ENCODE measurements at regions not wholly inside any gene's neighbourhood (a gene's known extent, or its start where the extent isn't known, plus 50 kb on each side); places are given as distances from the start of the nearest gene placed in this dataset.

DNA sequence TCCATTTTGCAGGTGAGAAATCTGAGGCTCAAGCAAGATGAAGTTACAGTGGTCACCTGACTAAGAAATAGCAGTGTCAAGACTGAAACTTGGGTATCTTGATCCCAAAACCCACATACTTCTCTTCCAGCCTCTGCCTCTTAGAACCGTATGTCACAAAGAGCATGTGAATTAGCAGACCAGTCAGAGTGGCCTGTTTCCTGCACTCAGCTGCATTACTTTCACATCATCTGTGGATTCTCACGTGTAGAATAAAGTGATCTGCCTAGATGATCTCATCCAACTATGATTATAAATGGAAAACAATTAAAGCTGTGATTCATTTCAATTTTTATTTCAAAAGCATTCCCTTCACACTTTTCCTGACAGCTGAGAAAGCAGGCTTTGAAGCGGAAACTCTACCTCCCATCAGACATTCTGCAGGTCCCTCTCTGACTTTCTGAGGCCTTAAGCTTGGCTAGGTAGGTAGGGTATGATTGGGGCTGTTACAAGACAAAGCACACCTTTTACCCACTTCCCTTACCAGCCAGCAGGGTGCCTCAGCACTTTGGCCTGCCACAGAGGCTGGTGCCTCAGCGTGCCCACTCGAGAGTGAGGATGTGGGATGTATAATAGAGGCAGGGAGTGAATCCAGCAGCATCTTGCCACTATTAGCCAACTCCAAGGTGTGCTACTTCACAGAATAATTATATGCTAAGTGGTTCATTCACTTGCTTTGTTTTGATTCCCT lies 70.2 kb upstream of the PDE1C start:
- Histone ChIP-seq H3K9me2 (replicated peaks; ENCODE audit: control insufficient read depth, low read length) (no peaks in the 10 kb centered on the region), H3K79me2 (ENCODE audit: control insufficient read depth, low read length) (no peaks in the 10 kb centered on the region), H3K36me3 (ENCODE audit: control insufficient read depth, low read length) (no peaks in the 10 kb centered on the region), H3K4me3 (ENCODE audit: low read length) (no peak overlapping the region), H3F3A (ENCODE audit: control insufficient read depth, insufficient read depth) (no peaks in the 10 kb centered on the region), H3K4me1 (ENCODE audit: control insufficient read depth, low read length) (no peaks in the 10 kb centered on the region), H3K27me3 (ENCODE audit: control insufficient read depth, low read length) (no peaks in the 10 kb centered on the region), H3K27ac (ENCODE audit: low read depth, low read length) (no peak overlapping the region), H3K4me2 (ENCODE audit: low read length) (no peak overlapping the region), H4K20me1 (ENCODE audit: control insufficient read depth, insufficient read depth, low read depth, low read length) (no peaks in the 10 kb centered on the region), H3K9me3 (ENCODE audit: control insufficient read depth, insufficient read depth, low read length) (no peaks in the 10 kb centered on the region)
- peak; percentile 12 for TF ChIP-seq CTCF (IDR thresholded peaks at IDR 0.05; ENCODE audit: low read depth, low read length, poor library complexity, severe bottlenecking)
- TF ChIP-seq EZH2phosphoT487 (IDR thresholded peaks at IDR 0.05; ENCODE audit: borderline replicate concordance, low read length) = no peak

DNA sequence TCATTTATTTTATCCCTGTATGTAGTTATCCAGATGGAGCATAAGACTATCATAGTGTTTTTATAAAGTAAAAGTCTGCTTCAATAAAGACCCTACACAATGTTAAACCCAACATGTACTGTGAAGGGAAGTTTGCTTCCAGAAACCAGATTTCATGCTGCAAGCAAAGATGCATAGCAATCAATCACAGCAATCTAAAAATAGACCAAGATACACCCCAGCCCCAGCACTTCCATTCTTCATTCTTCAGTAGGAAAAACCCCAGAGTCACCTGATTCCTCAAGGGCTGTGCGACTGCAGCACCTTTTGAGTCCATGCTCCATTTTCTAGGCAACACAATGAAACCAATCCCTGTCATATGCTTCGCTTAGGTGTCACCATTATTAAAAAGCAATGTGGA lies 66.9 kb upstream of the PDE1C start:
- no peak overlapping the region for H3K4me3 ChIP-seq (ENCODE audit: low read length)
- H3K27me3 ChIP-seq (ENCODE audit: control insufficient read depth, low read length) = no peaks in the 10 kb centered on the region
- no peaks in the 10 kb centered on the region for H3K4me1 ChIP-seq (ENCODE audit: control insufficient read depth, low read length)
- H3K4me2 ChIP-seq (ENCODE audit: low read length) = no peak overlapping the region
- TF ChIP-seq EZH2phosphoT487 (IDR thresholded peaks at IDR 0.05; ENCODE audit: borderline replicate concordance, low read length) (no peak), CTCF (IDR thresholded peaks at IDR 0.05; ENCODE audit: low read depth, low read length, poor library complexity, severe bottlenecking) (no peak)
- no peaks in the 10 kb centered on the region for H3K9me2 ChIP-seq (replicated peaks; ENCODE audit: control insufficient read depth, low read length)
- no peaks in the 10 kb centered on the region for H3K9me3 ChIP-seq (ENCODE audit: control insufficient read depth, insufficient read depth, low read length)
- H3K79me2 ChIP-seq (ENCODE audit: control insufficient read depth, low read length) = no peaks in the 10 kb centered on the region
- H4K20me1 ChIP-seq (ENCODE audit: control insufficient read depth, insufficient read depth, low read depth, low read length) = no peaks in the 10 kb centered on the region
- H3K36me3 ChIP-seq (ENCODE audit: control insufficient read depth, low read length) = no peaks in the 10 kb centered on the region
- H3F3A ChIP-seq (ENCODE audit: control insufficient read depth, insufficient read depth) = no peaks in the 10 kb centered on the region
- H3K27ac ChIP-seq (ENCODE audit: low read depth, low read length) = no peak overlapping the region

DNA sequence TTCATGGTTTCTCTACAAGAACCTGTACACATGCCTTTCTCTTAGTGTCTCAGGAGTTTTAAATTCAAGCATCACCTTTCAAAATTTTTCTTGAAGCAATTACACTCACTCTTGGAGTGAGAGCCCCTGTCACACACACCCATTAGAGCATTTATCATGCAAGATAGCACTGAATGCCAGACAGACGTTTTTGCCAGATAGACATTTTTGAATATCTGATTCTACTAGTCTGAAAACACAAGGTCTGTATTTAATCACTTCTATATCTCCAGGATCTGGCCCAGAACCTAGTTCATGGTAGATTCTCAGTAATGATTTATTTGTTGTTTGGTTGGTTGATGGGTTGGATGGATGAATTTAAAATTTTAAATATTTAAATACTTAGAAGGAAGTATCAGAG lies 60.9 kb upstream of the PDE1C start:
- no peaks in the 10 kb centered on the region for H3K4me1 ChIP-seq (ENCODE audit: control insufficient read depth, low read length)
- H3K4me2 ChIP-seq (ENCODE audit: low read length) = no peak overlapping the region
- H3K27ac ChIP-seq (ENCODE audit: low read depth, low read length) = no peak overlapping the region
- H3K9me3 ChIP-seq (ENCODE audit: control insufficient read depth, insufficient read depth, low read length) = no peaks in the 10 kb centered on the region
- H3K4me3 ChIP-seq (ENCODE audit: low read length) = no peak overlapping the region
- H3K9me2 ChIP-seq (replicated peaks; ENCODE audit: control insufficient read depth, low read length) = no peaks in the 10 kb centered on the region
- no peaks in the 10 kb centered on the region for H3K27me3 ChIP-seq (ENCODE audit: control insufficient read depth, low read length)
- TF ChIP-seq CTCF (IDR thresholded peaks at IDR 0.05; ENCODE audit: low read depth, low read length, poor library complexity, severe bottlenecking) (no peak), EZH2phosphoT487 (IDR thresholded peaks at IDR 0.05; ENCODE audit: borderline replicate concordance, low read length) (no peak)
- no peaks in the 10 kb centered on the region for H3K36me3 ChIP-seq (ENCODE audit: control insufficient read depth, low read length)
- H3K79me2 ChIP-seq (ENCODE audit: control insufficient read depth, low read length) = no peaks in the 10 kb centered on the region
- H3F3A ChIP-seq (ENCODE audit: control insufficient read depth, insufficient read depth) = no peaks in the 10 kb centered on the region
- H4K20me1 ChIP-seq (ENCODE audit: control insufficient read depth, insufficient read depth, low read depth, low read length) = no peaks in the 10 kb centered on the region

All from DOHH2 (cell line).